ENCODE measurements at regions not wholly inside any gene's neighbourhood (a gene's known extent, or its start where the extent isn't known, plus 50 kb on each side); places are given as distances from the start of the nearest gene placed in this dataset.

DNA sequence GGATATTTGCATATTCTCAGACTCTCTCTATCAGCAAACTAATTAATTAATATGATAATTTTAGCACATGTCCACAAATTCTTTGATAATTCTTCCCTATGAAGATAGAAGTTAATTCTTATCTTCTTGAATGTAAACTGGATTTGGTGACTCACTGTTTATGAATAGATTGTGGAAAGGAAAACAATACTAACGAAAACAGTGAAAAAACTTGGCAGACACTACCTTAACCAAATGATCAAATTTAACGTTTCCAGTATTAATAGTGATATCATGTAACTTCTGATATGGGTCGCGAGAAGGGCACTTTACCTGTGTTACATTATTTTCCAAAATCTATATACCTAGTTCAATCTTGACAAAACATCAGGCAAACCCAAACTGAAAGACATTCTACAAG lies 401.0 kb downstream of the SI start:
- Histone ChIP-seq H3K27me3 (ENCODE audit: control insufficient read depth, insufficient read depth) (no peaks in the 10 kb centered on the region), H3K4me3 (ENCODE audit: low read length) (no peak overlapping the region), H3K9me3 (ENCODE audit: control insufficient read depth, low read length) (no peaks in the 10 kb centered on the region), H3K4me1 (ENCODE audit: control insufficient read depth, insufficient read depth, low read length) (no peaks in the 10 kb centered on the region), H3K27ac (ENCODE audit: low read length) (no peak overlapping the region)
- DNase-seq (no peak), ATAC-seq (no peak)
- 52% methylated on average over 4 of the region's 4 CpGs for WGBS
- intact Hi-C loops (cut with DNase I): no loop called here

DNA sequence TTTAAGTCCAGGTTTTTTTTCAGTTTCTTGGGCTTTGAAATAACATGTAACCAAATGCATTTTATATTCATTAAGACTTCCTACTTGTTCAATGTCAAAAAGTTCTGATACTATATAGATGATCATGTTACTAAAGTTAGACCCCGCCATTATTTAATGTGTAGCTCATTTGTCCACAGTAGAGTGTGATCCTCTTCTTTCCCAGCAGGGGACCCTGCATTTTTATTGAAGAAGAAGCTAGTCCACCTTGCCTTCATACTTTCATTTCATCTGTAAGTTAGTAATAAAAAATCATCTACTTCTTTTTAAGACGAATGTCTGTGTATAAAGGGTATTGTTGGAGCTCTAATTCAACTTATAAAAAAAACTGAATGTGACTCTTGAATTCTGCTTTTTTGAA lies 404.6 kb downstream of the SI start:
- ATAC-seq (no peak), DNase-seq (no peak)
- 89% methylated on average over 2 of the region's 2 CpGs for WGBS

DNA sequence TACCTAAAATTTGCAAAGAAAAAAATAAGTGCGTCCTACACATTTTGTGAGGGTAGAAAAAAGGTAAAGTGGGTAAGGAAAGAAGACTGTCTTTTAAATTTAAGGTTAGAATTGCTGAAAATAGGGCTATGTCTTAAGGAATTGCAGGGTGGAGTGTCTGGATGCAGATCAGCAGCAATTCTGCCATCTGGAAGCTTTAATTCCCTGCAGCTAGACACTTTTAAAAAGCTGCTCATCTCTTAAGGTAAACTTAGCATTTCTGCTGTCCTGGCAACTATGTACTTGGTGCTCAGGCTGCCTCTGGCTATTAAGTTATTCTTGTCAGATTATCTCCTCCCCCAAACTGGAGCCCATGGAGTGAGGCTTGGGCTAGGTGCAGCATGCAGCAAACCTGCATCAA lies 420.2 kb downstream of the SI start:
- intact Hi-C loops (cut with DNase I): no loop called here
- H3K4me3 ChIP-seq (ENCODE audit: low read length): no peak overlapping the region
- no peaks in the 10 kb centered on the region for H3K27me3 ChIP-seq (ENCODE audit: control insufficient read depth, insufficient read depth)
- ATAC-seq: no peak
- DNase-seq: no peak
- H3K27ac ChIP-seq (ENCODE audit: low read length): no peak overlapping the region
- H3K9me3 ChIP-seq (ENCODE audit: control insufficient read depth, low read length): no peaks in the 10 kb centered on the region
- 89% methylated on average over 1 of the region's 1 CpG for WGBS
- H3K4me1 ChIP-seq (ENCODE audit: control insufficient read depth, insufficient read depth, low read length): no peaks in the 10 kb centered on the region

More for the DNA sequence above, 404.6 kb downstream of the SI start:
- H3K27me3 ChIP-seq (ENCODE audit: control insufficient read depth, insufficient read depth): no peaks in the 10 kb centered on the region
- H3K9me3 ChIP-seq (ENCODE audit: control insufficient read depth, low read length): no peaks in the 10 kb centered on the region
- H3K4me3 ChIP-seq (ENCODE audit: low read length): no peak overlapping the region
- H3K4me1 ChIP-seq (ENCODE audit: control insufficient read depth, insufficient read depth, low read length): no peaks in the 10 kb centered on the region
- no peak overlapping the region for H3K27ac ChIP-seq (ENCODE audit: low read length)
- intact Hi-C loops (cut with DNase I): no loop called here

DNA sequence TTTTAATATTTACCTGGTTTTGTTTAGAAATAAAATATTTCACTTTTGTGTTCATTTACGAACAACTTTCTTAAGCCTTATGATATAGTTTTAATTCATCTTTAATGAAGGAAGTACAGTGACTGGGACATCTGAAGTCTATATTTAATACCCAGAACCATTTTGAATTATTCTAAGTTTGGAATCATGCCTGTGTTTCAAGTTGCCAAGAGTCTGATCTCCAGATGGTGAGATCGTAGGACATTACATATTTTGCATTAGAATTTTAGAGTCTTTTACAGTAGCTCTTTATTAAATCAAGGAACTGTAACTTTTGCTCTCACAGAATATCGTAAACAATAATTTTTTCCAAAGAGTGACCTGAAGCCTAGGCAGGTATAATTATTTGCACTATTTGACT lies 420.7 kb downstream of the SI start:
- ATAC-seq: no peak
- H3K9me3 ChIP-seq (ENCODE audit: control insufficient read depth, low read length): no peaks in the 10 kb centered on the region
- no peak for DNase-seq
- WGBS: 74% methylated on average over 3 of the region's 3 CpGs
- intact Hi-C loops (cut with DNase I): no loop called here
- H3K27ac ChIP-seq (ENCODE audit: low read length): no peak overlapping the region
- H3K4me1 ChIP-seq (ENCODE audit: control insufficient read depth, insufficient read depth, low read length): no peaks in the 10 kb centered on the region
- no peak overlapping the region for H3K4me3 ChIP-seq (ENCODE audit: low read length)
- H3K27me3 ChIP-seq (ENCODE audit: control insufficient read depth, insufficient read depth): no peaks in the 10 kb centered on the region

DNA sequence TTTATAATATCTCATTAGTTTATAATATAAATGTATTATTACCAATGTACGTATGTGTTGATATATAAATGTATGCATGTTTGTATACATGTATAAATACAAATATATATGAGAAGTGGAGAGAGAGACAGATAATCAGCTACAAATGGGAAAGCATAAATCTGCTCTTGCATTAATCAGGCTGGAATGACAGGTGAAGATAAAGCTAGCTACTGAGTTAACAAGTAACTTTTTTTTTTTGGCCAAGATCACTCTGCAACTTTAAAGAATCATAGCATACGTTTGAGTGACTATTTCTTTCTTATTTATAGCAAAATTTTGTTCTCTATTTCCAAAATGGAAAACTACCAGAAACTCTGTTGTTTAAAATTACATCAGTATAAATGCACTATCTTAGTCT lies 422.8 kb downstream of the SI start:
- Histone ChIP-seq H3K9me3 (ENCODE audit: control insufficient read depth, low read length) (no peaks in the 10 kb centered on the region), H3K27me3 (ENCODE audit: control insufficient read depth, insufficient read depth) (no peaks in the 10 kb centered on the region), H3K4me1 (ENCODE audit: control insufficient read depth, insufficient read depth, low read length) (no peaks in the 10 kb centered on the region), H3K4me3 (ENCODE audit: low read length) (no peak overlapping the region), H3K27ac (ENCODE audit: low read length) (no peak overlapping the region)
- no peak for ATAC-seq
- WGBS: 71% methylated on average over 2 of the region's 2 CpGs
- DNase-seq: no peak
- intact Hi-C loops (cut with DNase I): no loop called here

DNA sequence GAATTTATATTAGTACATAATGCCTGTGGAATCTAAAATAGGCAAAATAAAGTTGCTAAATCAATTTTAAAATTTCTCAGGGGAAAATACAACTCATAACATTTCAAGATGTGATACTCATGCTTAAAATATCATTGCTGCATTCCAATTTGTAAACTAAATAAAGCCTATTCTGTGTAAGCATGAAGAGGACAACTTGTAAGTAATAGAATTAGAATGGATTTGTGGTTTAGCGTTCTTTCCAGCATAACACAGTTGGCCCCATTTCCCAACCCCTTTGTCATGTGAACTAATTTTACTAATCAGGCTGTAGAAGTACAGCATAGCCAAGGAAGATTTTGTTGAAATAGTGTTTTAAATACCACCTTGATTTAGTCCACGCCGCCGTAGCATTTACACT lies 437.2 kb downstream of the SI start:
- ATAC-seq: no peak
- Histone ChIP-seq H3K4me3 (ENCODE audit: low read length) (no peak overlapping the region), H3K27me3 (ENCODE audit: control insufficient read depth, insufficient read depth) (no peaks in the 10 kb centered on the region), H3K4me1 (ENCODE audit: control insufficient read depth, insufficient read depth, low read length) (no peaks in the 10 kb centered on the region), H3K27ac (ENCODE audit: low read length) (no peak overlapping the region), H3K9me3 (ENCODE audit: control insufficient read depth, low read length) (no peaks in the 10 kb centered on the region)
- intact Hi-C loops (cut with DNase I): no loop called here
- WGBS: 85% methylated on average over 4 of the region's 4 CpGs
- DNase-seq: no peak

DNA sequence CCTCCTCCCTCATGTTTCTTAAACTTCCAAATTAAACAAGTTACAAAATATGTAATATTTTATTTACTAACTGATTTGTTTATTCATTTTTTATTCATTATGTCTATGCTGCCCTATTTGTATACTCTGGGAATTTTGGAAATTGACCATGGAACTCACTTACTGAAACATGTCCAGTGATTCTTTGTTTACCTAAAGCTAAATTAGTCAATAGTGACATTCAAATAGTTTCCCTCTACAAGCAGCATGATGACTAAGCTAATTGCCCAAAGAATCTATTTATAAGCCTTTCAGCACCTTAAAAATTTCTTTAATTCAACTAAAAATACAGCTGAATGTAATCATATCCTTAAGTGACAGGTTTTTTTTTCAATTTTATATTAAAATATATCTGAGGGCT lies 437.7 kb downstream of the SI start:
- DNase-seq (no peak), ATAC-seq (no peak)
- intact Hi-C loops (cut with DNase I): no loop called here
- H3K27ac ChIP-seq (ENCODE audit: low read length): no peak overlapping the region
- no peak overlapping the region for H3K4me3 ChIP-seq (ENCODE audit: low read length)
- no peaks in the 10 kb centered on the region for H3K27me3 ChIP-seq (ENCODE audit: control insufficient read depth, insufficient read depth)
- no peaks in the 10 kb centered on the region for H3K4me1 ChIP-seq (ENCODE audit: control insufficient read depth, insufficient read depth, low read length)
- no peaks in the 10 kb centered on the region for H3K9me3 ChIP-seq (ENCODE audit: control insufficient read depth, low read length)

DNA sequence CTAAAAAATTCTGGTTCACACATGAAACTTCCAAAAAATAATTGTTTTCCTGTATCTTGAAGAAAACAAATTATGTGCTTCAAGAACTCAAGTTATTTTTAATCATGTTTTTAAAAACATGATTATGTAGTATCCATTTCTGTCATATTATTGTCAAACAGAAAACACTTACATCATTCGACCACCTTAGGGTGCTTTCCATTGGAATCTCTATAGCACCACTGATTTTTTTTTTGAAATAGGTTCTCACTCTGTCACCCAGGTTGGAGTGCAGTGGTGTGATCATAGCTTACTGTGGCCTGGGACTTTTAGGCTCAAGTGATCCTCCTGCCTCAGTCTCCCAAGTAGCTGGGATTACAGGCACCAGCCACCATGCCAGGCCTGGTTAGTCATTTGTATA lies 457.3 kb downstream of the SI start:
- intact Hi-C loops (cut with DNase I): no loop called here
- ATAC-seq: no peak
- 82% methylated on average over 1 of the region's 1 CpG for WGBS

DNA sequence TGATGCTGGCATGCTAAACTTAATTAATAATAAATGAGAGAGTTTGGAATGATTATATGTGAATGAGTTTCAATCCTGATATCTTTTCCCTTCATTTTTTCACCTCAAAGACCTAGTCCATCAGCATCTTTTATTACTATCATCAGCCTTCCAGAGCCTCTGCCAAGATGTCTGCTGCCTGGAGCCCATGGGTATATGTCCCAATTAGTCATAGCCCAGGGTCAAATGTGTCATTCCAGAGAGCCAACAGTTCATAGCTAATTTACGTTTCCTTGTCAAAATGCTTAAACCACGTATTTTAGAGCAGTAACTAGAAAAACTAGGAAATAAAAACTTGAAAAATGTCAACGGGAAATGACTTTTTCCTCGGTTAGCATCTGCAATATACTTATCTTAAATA lies 457.9 kb downstream of the SI start:
- DNase-seq: no peak
- no peak for ATAC-seq
- Histone ChIP-seq H3K4me1 (ENCODE audit: control insufficient read depth, insufficient read depth, low read length) (no peaks in the 10 kb centered on the region), H3K27ac (ENCODE audit: low read length) (no peak overlapping the region), H3K27me3 (ENCODE audit: control insufficient read depth, insufficient read depth) (no peaks in the 10 kb centered on the region), H3K4me3 (ENCODE audit: low read length) (no peak overlapping the region), H3K9me3 (ENCODE audit: control insufficient read depth, low read length) (no peaks in the 10 kb centered on the region)
- WGBS: 72% methylated on average over 4 of the region's 4 CpGs
- intact Hi-C loops (cut with DNase I): no loop called here

More for the DNA sequence above, 457.3 kb downstream of the SI start:
- DNase-seq: no peak
- Histone ChIP-seq H3K4me3 (ENCODE audit: low read length) (no peak overlapping the region), H3K4me1 (ENCODE audit: control insufficient read depth, insufficient read depth, low read length) (no peaks in the 10 kb centered on the region), H3K27ac (ENCODE audit: low read length) (no peak overlapping the region), H3K27me3 (ENCODE audit: control insufficient read depth, insufficient read depth) (no peaks in the 10 kb centered on the region), H3K9me3 (ENCODE audit: control insufficient read depth, low read length) (no peaks in the 10 kb centered on the region)

DNA sequence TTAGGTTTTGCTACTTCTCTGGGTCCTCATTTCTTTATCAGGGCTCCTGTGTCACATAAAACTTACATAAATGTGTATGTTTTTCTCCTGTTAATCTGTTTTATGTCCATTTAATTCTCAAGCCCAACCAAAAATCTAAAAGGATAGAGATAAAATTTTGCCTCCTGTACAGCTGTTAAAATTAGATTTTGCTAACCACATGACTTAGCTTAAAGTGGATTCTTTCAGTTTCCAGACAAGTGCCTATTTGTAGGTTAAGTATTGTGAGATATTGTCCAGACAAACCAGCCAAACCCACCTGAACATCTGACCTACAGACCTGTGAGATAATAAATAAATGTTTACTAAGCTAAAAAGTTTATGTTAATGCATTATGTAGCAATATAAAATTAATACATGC lies 465.5 kb downstream of the SI start:
- intact Hi-C loops (cut with DNase I): no loop called here
- no peaks in the 10 kb centered on the region for H3K9me3 ChIP-seq (ENCODE audit: control insufficient read depth, low read length)
- no peaks in the 10 kb centered on the region for H3K4me1 ChIP-seq (ENCODE audit: control insufficient read depth, insufficient read depth, low read length)
- ATAC-seq: no peak
- no peak for DNase-seq
- H3K27ac ChIP-seq (ENCODE audit: low read length): no peak overlapping the region
- no peak overlapping the region for H3K4me3 ChIP-seq (ENCODE audit: low read length)
- no peaks in the 10 kb centered on the region for H3K27me3 ChIP-seq (ENCODE audit: control insufficient read depth, insufficient read depth)

DNA sequence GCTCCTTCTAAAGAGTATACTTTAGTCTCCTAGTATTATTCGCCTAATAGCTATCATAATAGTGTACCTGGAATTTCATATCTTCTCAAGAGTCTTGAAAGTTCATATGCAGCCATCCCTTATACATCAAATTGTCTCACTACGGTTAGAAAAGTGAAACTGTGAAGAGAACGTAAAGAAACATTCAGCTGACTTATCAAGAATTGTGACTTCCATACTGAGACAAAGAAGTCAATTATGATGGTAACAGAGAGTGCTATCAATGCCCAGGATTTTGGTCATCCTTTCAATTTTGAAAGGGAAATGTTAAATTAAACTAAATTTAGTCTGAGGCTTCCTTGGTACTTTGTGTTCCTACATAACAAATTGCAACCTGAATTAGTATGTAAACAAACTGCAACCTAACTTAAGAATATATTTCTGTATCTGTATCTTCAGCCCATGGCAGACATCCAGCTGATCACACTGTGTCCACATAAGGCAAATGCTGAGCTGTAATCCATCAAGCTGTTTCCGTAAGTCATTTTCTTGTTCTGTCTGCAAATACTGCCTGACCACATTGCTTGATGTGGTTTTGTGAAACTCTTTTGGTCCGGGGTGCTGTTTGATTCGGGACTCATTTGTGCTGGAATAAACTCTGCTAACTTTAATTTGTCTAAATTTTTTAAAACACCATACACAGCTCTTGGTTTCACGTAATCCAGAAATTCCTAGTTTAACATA lies 469.6 kb downstream of the SI start:
- no peaks in the 10 kb centered on the region for H3K9me3 ChIP-seq (ENCODE audit: control insufficient read depth, low read length)
- ATAC-seq (no peak), DNase-seq (no peak)
- no peak overlapping the region for H3K27ac ChIP-seq (ENCODE audit: low read length)
- no peaks in the 10 kb centered on the region for H3K4me1 ChIP-seq (ENCODE audit: control insufficient read depth, insufficient read depth, low read length)
- 56% methylated on average over 7 of the region's 7 CpGs for WGBS
- intact Hi-C loops (cut with DNase I): no loop called here
- H3K4me3 ChIP-seq (ENCODE audit: low read length): no peak overlapping the region
- no peaks in the 10 kb centered on the region for H3K27me3 ChIP-seq (ENCODE audit: control insufficient read depth, insufficient read depth)

DNA sequence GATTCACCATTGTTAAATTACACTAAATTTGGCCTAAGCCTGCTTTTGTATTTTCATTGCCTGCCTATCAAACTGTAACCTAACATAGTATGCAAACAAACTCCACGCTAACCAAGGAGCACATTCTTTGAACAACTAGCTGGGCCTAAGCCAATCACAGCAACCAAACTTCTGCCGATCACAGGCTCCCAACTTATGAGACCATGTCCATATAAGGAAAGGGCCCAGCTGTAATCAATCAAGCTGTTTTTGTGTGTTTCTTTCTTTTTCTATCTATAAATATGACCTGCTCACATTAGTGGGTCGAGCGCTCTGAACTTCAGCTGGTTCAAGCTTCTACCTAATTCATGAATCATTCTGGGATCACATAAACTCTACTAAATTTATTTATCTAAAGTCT lies 473.6 kb downstream of the SI start:
- no peak for ATAC-seq
- H3K27ac ChIP-seq (ENCODE audit: low read length): no peak overlapping the region
- H3K4me1 ChIP-seq (ENCODE audit: control insufficient read depth, insufficient read depth, low read length): no peaks in the 10 kb centered on the region
- DNase-seq: no peak
- intact Hi-C loops (cut with DNase I): no loop called here
- WGBS: 66% methylated on average over 4 of the region's 4 CpGs
- no peak overlapping the region for H3K4me3 ChIP-seq (ENCODE audit: low read length)
- no peaks in the 10 kb centered on the region for H3K27me3 ChIP-seq (ENCODE audit: control insufficient read depth, insufficient read depth)
- no peaks in the 10 kb centered on the region for H3K9me3 ChIP-seq (ENCODE audit: control insufficient read depth, low read length)

All from right cardiac atrium (tissue), 5 donors.